Lower leg skin (tissue), 3 donors: ENCODE measurements at regions not wholly inside any gene's neighbourhood (a gene's known extent, or its start where the extent isn't known, plus 50 kb on each side); places are given as distances from the start of the nearest gene placed in this dataset.

Source experiments
- POLR2A ChIP-seq, 2 donors: fragments of 450-650 bp; IDR thresholded peaks; one replicate each; pipeline ENCODE4 v1.6.1; 2016 to 2017; ENCODE audit warnings: antibody characterized with exemption in 2 of 2, mild to moderate bottlenecking in 1 of 2, moderate library complexity in 1 of 2
- TF ChIP-seq, protein P1 (sequence below), 3 donors: fragments of 450-650 bp; IDR thresholded peaks; one replicate each; pipeline ENCODE4 v1.5.1; 2016; ENCODE audit warnings: antibody characterized with exemption in 3 of 3, mild to moderate bottlenecking in 3 of 3, moderate library complexity in 2 of 3

GRCh38 chr7:153027904-153028303 lies 268.4 kb downstream of the ACTR3B start:
- TF ChIP-seq POLR2A (IDR thresholded peaks at IDR 0.05): no peak
- TF ChIP-seq, protein P1, sequence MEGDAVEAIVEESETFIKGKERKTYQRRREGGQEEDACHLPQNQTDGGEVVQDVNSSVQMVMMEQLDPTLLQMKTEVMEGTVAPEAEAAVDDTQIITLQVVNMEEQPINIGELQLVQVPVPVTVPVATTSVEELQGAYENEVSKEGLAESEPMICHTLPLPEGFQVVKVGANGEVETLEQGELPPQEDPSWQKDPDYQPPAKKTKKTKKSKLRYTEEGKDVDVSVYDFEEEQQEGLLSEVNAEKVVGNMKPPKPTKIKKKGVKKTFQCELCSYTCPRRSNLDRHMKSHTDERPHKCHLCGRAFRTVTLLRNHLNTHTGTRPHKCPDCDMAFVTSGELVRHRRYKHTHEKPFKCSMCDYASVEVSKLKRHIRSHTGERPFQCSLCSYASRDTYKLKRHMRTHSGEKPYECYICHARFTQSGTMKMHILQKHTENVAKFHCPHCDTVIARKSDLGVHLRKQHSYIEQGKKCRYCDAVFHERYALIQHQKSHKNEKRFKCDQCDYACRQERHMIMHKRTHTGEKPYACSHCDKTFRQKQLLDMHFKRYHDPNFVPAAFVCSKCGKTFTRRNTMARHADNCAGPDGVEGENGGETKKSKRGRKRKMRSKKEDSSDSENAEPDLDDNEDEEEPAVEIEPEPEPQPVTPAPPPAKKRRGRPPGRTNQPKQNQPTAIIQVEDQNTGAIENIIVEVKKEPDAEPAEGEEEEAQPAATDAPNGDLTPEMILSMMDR (IDR thresholded peaks at IDR 0.05): no peak
